HEK293 (cell line): ENCODE measurements at regions not wholly inside any gene's neighbourhood (a gene's known extent, or its start where the extent isn't known, plus 50 kb on each side); places are given as distances from the start of the nearest gene placed in this dataset.

Source experiments
- ZBTB7A ChIP-seq: fragments of 450-650 bp; formaldehyde crosslinking; IDR thresholded peaks from 2 replicates; pipeline ENCODE4 v1.5.1; 2016; ENCODE audit warnings: low read depth, missing biosample characterization, missing genetic modification characterization
- ZNF16 ChIP-seq: fragments of 450-650 bp; formaldehyde crosslinking; IDR thresholded peaks from 2 replicates; pipeline ENCODE4 v1.5.1; 2016; ENCODE audit warnings: low read depth, missing biosample characterization, missing genetic modification characterization
- ZNF248 ChIP-seq: fragments of 450-650 bp; formaldehyde crosslinking; IDR thresholded peaks from 2 replicates; pipeline ENCODE4 v1.5.1; 2017; ENCODE audit warnings: missing biosample characterization, missing genetic modification characterization
- ZNF311 ChIP-seq: fragments of 450-650 bp; formaldehyde crosslinking; IDR thresholded peaks from 2 replicates; pipeline ENCODE4 v1.5.1; 2017; ENCODE audit warnings: missing biosample characterization, missing genetic modification characterization, borderline replicate concordance
- ZNF433 ChIP-seq: fragments of 450-650 bp; formaldehyde crosslinking; IDR thresholded peaks from 2 replicates; pipeline ENCODE4 v1.5.1; 2016; ENCODE audit warnings: missing biosample characterization, missing genetic modification characterization, low read depth
- ZNF548 ChIP-seq: fragments of 450-650 bp; formaldehyde crosslinking; IDR thresholded peaks from 2 replicates; pipeline ENCODE4 v1.5.1; 2016; ENCODE audit warnings: missing biosample characterization, missing genetic modification characterization
- ZNF707 ChIP-seq: fragments of 450-650 bp; formaldehyde crosslinking; IDR thresholded peaks from 2 replicates; pipeline ENCODE4 v1.5.1; 2016; ENCODE audit warnings: missing biosample characterization, missing genetic modification characterization
- TF ChIP-seq, protein P1 (sequence below): fragments of 450-650 bp; formaldehyde crosslinking; IDR thresholded peaks from 2 replicates; pipeline ENCODE4 v1.5.1; 2016; ENCODE audit warnings: missing biosample characterization, missing genetic modification characterization
- TF ChIP-seq, protein P2 (sequence below): fragments of 450-650 bp; IDR thresholded peaks from 2 replicates; pipeline ENCODE4 v1.5.1; 2018; ENCODE audit warnings: missing biosample characterization, mild to moderate bottlenecking, missing genetic modification characterization
- TF ChIP-seq, protein P3 (sequence below): fragments of 450-650 bp; formaldehyde crosslinking; IDR thresholded peaks from 2 replicates; pipeline ENCODE4 v1.5.1; 2016; ENCODE audit warnings: missing biosample characterization, missing genetic modification characterization
- TF ChIP-seq, protein P4 (sequence below): fragments of 450-650 bp; formaldehyde crosslinking; optimal IDR thresholded peaks from 2 replicates; pipeline ENCODE3; 2016; ENCODE audit warnings: missing biosample characterization, mild to moderate bottlenecking, missing genetic modification characterization
- TF ChIP-seq, protein P5 (sequence below): fragments of 450-650 bp; formaldehyde crosslinking; IDR thresholded peaks from 2 replicates; pipeline ENCODE4 v1.5.1; 2016; ENCODE audit warnings: missing biosample characterization, missing genetic modification characterization

DNA sequence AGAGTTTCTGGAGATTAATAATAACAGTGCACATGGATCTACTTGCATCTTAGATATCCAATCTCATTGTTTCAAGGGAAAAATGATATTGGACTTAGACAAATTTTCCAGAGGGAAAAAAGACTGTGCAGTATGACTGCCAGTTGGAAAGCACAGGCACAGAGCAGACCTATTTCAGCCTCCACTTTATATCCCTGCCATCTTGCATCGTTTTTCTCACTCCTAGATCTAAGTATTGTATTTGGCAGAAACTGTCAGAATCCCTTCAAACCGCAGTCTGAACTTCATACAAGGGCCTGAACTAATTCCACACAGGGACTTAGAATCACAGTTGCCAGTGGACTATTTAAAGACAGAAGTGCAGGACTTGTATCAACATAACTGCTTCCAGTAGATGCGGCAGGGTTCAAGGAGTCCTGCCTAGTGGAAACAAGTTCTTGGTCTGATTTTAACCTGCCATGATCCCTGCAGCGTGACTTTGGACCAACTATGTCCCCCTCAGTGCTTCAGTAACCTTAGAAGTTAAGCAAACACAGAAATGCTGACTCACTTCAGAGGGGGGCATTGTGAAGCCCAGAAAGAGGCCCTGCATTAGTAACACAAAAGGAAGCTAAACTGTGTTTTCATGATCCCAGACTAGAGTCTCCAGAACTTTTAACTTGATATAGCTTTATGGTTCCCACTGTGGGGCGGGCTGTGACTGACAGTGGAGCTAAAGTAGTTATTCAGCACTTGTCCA, 95.7 kb upstream of the PALS2 start:
- TF ChIP-seq, protein P1, sequence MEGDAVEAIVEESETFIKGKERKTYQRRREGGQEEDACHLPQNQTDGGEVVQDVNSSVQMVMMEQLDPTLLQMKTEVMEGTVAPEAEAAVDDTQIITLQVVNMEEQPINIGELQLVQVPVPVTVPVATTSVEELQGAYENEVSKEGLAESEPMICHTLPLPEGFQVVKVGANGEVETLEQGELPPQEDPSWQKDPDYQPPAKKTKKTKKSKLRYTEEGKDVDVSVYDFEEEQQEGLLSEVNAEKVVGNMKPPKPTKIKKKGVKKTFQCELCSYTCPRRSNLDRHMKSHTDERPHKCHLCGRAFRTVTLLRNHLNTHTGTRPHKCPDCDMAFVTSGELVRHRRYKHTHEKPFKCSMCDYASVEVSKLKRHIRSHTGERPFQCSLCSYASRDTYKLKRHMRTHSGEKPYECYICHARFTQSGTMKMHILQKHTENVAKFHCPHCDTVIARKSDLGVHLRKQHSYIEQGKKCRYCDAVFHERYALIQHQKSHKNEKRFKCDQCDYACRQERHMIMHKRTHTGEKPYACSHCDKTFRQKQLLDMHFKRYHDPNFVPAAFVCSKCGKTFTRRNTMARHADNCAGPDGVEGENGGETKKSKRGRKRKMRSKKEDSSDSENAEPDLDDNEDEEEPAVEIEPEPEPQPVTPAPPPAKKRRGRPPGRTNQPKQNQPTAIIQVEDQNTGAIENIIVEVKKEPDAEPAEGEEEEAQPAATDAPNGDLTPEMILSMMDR (tag by site-specific recombination), result no peak
- no peak for TF ChIP-seq ZNF707 (tag by site-specific recombination)
- no peak for TF ChIP-seq ZNF16 (tag by site-specific recombination)
- TF ChIP-seq, protein P2, sequence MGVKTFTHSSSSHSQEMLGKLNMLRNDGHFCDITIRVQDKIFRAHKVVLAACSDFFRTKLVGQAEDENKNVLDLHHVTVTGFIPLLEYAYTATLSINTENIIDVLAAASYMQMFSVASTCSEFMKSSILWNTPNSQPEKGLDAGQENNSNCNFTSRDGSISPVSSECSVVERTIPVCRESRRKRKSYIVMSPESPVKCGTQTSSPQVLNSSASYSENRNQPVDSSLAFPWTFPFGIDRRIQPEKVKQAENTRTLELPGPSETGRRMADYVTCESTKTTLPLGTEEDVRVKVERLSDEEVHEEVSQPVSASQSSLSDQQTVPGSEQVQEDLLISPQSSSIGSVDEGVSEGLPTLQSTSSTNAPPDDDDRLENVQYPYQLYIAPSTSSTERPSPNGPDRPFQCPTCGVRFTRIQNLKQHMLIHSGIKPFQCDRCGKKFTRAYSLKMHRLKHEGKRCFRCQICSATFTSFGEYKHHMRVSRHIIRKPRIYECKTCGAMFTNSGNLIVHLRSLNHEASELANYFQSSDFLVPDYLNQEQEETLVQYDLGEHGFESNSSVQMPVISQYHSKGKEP (tag by site-specific recombination), result no peak
- no peak for TF ChIP-seq ZBTB7A (tag by site-specific recombination)
- TF ChIP-seq, protein P3, sequence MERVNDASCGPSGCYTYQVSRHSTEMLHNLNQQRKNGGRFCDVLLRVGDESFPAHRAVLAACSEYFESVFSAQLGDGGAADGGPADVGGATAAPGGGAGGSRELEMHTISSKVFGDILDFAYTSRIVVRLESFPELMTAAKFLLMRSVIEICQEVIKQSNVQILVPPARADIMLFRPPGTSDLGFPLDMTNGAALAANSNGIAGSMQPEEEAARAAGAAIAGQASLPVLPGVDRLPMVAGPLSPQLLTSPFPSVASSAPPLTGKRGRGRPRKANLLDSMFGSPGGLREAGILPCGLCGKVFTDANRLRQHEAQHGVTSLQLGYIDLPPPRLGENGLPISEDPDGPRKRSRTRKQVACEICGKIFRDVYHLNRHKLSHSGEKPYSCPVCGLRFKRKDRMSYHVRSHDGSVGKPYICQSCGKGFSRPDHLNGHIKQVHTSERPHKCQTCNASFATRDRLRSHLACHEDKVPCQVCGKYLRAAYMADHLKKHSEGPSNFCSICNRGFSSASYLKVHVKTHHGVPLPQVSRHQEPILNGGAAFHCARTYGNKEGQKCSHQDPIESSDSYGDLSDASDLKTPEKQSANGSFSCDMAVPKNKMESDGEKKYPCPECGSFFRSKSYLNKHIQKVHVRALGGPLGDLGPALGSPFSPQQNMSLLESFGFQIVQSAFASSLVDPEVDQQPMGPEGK (tag by site-specific recombination), result 0 out of 2 replicates have a peak, but pooled peaks have one; percentile 28
- TF ChIP-seq ZNF433 (tag by site-specific recombination), result no peak
- no peak for TF ChIP-seq ZNF311 (tag by site-specific recombination)
- TF ChIP-seq ZNF248 (tag by site-specific recombination), result no peak
- TF ChIP-seq, protein P4, sequence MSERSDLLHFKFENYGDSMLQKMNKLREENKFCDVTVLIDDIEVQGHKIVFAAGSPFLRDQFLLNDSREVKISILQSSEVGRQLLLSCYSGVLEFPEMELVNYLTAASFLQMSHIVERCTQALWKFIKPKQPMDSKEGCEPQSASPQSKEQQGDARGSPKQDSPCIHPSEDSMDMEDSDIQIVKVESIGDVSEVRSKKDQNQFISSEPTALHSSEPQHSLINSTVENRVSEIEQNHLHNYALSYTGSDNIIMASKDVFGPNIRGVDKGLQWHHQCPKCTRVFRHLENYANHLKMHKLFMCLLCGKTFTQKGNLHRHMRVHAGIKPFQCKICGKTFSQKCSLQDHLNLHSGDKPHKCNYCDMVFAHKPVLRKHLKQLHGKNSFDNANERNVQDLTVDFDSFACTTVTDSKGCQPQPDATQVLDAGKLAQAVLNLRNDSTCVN (tag by site-specific recombination), result no peak
- TF ChIP-seq, protein P5, sequence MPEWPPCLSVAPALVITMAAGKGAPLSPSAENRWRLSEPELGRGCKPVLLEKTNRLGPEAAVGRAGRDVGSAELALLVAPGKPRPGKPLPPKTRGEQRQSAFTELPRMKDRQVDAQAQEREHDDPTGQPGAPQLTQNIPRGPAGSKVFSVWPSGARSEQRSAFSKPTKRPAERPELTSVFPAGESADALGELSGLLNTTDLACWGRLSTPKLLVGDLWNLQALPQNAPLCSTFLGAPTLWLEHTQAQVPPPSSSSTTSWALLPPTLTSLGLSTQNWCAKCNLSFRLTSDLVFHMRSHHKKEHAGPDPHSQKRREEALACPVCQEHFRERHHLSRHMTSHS (tag by site-specific recombination), result no peak
- no peak for TF ChIP-seq ZNF548 (tag by site-specific recombination)
